Neuronal stem cell (in vitro differentiated cells): ENCODE measurements at regions not wholly inside any gene's neighbourhood (a gene's known extent, or its start where the extent isn't known, plus 50 kb on each side); places are given as distances from the start of the nearest gene placed in this dataset.
A peak's percentile ranks its signal among the peaks of the same experiment; 100 is the strongest.

Source experiments
- DNase-seq: peaks from one replicate; pipeline ENCODE4 v3.0.0-alpha.2; 2013; ENCODE audit warnings: low spot score
- H2AFZ ChIP-seq: one replicate; pipeline ENCODE4 v1.6.1; 2013; ENCODE audit warnings: mild to moderate bottlenecking, low read length, inconsistent platforms
- H2AK5ac ChIP-seq: 2 replicates; pipeline ENCODE4 v1.6.1; 2013; ENCODE audit warnings: low read depth, mild to moderate bottlenecking, inconsistent platforms, low read length, moderate library complexity, mixed read lengths
- H2BK120ac ChIP-seq: 2 replicates; pipeline ENCODE4 v1.6.1; 2013; ENCODE audit warnings: low read depth, mild to moderate bottlenecking, inconsistent platforms, low read length, moderate library complexity, mixed read lengths
- H2BK12ac ChIP-seq: one replicate; pipeline ENCODE4 v1.6.1; 2013; ENCODE audit warnings: low read length, inconsistent platforms
- H2BK15ac ChIP-seq: 2 replicates; pipeline ENCODE4 v1.6.1; 2013; ENCODE audit warnings: mild to moderate bottlenecking, low read length, inconsistent platforms, mixed read lengths
- H2BK5ac ChIP-seq: one replicate; pipeline ENCODE4 v1.6.1; 2013; ENCODE audit warnings: inconsistent platforms, mild to moderate bottlenecking, low read length, moderate library complexity
- H3K14ac ChIP-seq: one replicate; pipeline ENCODE4 v1.6.1; 2013; ENCODE audit warnings: low read length, inconsistent platforms
- H3K18ac ChIP-seq: 2 replicates; pipeline ENCODE4 v1.6.1; 2013; ENCODE audit warnings: low read length, inconsistent platforms
- H3K23ac ChIP-seq: 2 replicates; pipeline ENCODE4 v1.6.1; 2013; ENCODE audit warnings: low read depth, mild to moderate bottlenecking, mixed read lengths, low read length, inconsistent platforms; ENCODE audit not compliant: poor library complexity
- H3K27ac ChIP-seq: replicated peaks from 3 replicates; pipeline ENCODE4 v1.5.1; 2013; ENCODE audit warnings: low read length, inconsistent platforms
- H3K27me3 ChIP-seq, 3 experiments: 2 replicates each; pipeline ENCODE4 v1.6.1; 2013; ENCODE audit warnings: low read length in 3 of 3, mild to moderate bottlenecking in 2 of 3, inconsistent platforms in 1 of 3, low read depth in 1 of 3, mixed read lengths in 1 of 3, moderate library complexity in 1 of 3; ENCODE audit not compliant: control insufficient read depth in 3 of 3, insufficient read depth in 3 of 3
- H3K36me3 ChIP-seq, 2 donors: replicated peaks in 1 of 2; 2 replicates each; pipeline ENCODE4 v1.6.1; 2013; ENCODE audit warnings: low read length in 2 of 2; ENCODE audit not compliant: control insufficient read depth in 2 of 2, insufficient read depth in 2 of 2
- H3K4ac ChIP-seq: 2 replicates; pipeline ENCODE4 v1.6.1; 2013; ENCODE audit warnings: inconsistent platforms, mild to moderate bottlenecking, low read length, moderate library complexity
- H3K4me1 ChIP-seq, 2 donors: 1 replicate in 1 of 2; 2 replicates in 1 of 2; pipeline ENCODE4 v1.6.1; 2013; ENCODE audit warnings: low read length in 2 of 2, low read depth in 1 of 2; ENCODE audit not compliant: control insufficient read depth in 2 of 2, insufficient read depth in 1 of 2
- H3K4me2 ChIP-seq: one replicate; pipeline ENCODE4 v1.6.1; 2013; ENCODE audit warnings: mild to moderate bottlenecking, low read length, inconsistent platforms; ENCODE audit not compliant: insufficient read depth, poor library complexity, severe bottlenecking
- H3K4me3 ChIP-seq, 2 donors: 2 replicates each; pipeline ENCODE4 v1.5.1; 2013; ENCODE audit warnings: low read length in 2 of 2, mild to moderate bottlenecking in 2 of 2, inconsistent platforms in 1 of 2, moderate library complexity in 1 of 2
- H3K79me1 ChIP-seq: one replicate; pipeline ENCODE4 v1.6.1; 2013; ENCODE audit warnings: low read depth, mild to moderate bottlenecking, inconsistent platforms, low read length, moderate library complexity
- H3K9ac ChIP-seq: one replicate; pipeline ENCODE4 v1.6.1; 2013; ENCODE audit warnings: mild to moderate bottlenecking, low read depth, low read length, inconsistent platforms; ENCODE audit not compliant: poor library complexity
- H3K9me3 ChIP-seq, 2 donors: replicated peaks in 1 of 2; 2 replicates each; pipeline versions ENCODE3 to v1.6.1; 2013; ENCODE audit warnings: low read length in 2 of 2, mild to moderate bottlenecking in 2 of 2, inconsistent platforms in 1 of 2, low read depth in 1 of 2, mixed read lengths in 1 of 2, moderate library complexity in 1 of 2; ENCODE audit not compliant: control insufficient read depth in 2 of 2, insufficient read depth in 1 of 2
- H4K8ac ChIP-seq: one replicate; pipeline ENCODE4 v1.6.1; 2013; ENCODE audit warnings: low read depth, mild to moderate bottlenecking, inconsistent platforms, low read length, moderate library complexity
- H4K91ac ChIP-seq: one replicate; pipeline ENCODE4 v1.6.1; 2013; ENCODE audit warnings: low read length, low read depth, mild to moderate bottlenecking, inconsistent platforms; ENCODE audit not compliant: poor library complexity
- WGBS, 2 donors: extraction: QIAGEN DNeasy Blood & Tissue Kit; methylation state at CpG; one replicate each; pipeline ENCODE4 v1.1.7; 2013; ENCODE audit warnings: missing lambda C conversion rate in 2 of 2, mixed read lengths in 1 of 2; ENCODE audit not compliant: insufficient read length in 2 of 2, insufficient replicate concordance in 1 of 2; ENCODE audit errors: extremely low coverage in 2 of 2; 5-methylcytosine and 5-hydroxymethylcytosine counted together

DNA sequence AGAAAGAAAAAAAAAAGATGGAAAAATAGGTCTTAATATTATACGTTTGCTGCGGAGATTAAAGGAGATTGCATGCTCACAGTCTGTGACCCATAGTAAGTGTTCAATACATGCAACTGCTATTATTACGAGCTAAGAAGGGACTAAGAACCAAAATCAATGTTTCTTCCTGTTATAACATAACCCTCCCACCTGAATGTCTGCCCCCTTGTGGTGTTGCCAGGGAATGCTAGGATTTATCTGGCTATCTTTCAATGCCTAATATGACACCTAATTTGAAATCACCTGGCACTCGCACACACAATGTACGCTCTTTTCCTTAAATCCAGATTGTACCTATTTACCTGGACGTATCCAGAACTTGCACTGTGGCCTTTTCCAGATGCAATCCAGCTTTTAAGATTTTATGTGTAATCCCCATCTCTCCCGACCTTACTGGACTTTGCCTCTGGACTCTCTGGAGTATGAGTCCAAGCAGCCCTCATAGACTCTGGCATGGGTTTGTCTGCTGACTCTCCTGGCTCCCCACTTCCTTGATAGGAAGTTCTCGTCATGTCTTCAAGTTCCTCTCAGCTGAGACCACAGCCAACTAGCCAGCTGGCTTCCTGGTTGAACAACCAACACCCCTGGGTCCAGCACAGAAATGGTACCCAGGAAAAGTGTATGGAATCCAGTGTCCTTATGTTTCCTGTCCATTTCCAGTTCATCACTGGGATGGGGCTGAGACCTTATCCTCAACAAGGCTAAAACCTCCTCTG is 151.5 kb downstream of the CCDC34 start:
- Histone ChIP-seq H3K4me3 (no peak overlapping the region), H2BK12ac (no peak overlapping the region), H3K27me3 (no peaks in the 10 kb centered on the region), H3K9me3 (no peaks in the 10 kb centered on the region), H2BK5ac (no peak overlapping the region), H3K9ac (no peak overlapping the region), H3K23ac (no peak overlapping the region), H2AK5ac (no peak overlapping the region), H2AFZ (no peak overlapping the region), H3K4me2 (no peak overlapping the region), H3K27ac (no peak overlapping the region), H3K79me1 (no peaks in the 10 kb centered on the region), H2BK15ac (no peak overlapping the region), H3K4ac (no peak overlapping the region), H3K18ac (no peak overlapping the region), H4K91ac (no peak overlapping the region), H3K4me1 (peaks cover 8 to 10% of the 10 kb centered on the region in 2 donors), H2BK120ac (peak overlapping the region; percentile 12), H4K8ac (no peak overlapping the region), H3K14ac (no peak overlapping the region), H3K36me3 (no peaks in the 10 kb centered on the region)
- DNase-seq, result no peak
- no CpG with 5 or more reads among the region's 8 CpGs for WGBS, 2 donors

DNA sequence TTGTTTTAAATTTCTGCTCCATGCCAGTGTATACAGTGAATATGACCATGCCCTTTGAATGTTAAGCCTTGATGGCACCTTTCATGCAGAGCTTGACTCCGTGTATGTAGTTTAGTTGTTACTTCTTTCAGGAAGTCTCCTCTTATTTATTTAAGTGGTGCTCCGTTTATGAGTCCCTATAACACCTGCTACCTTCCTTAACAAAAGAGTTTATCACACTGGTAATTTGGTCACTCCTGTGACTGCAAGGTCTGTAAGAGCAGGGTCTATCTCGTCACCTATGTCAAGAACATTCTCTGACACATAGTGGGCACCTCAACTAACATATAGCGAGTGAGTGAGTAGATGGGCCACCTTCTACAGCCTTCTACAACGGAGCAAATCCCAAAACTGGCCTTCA is 152.5 kb downstream of the CCDC34 start:
- no peak overlapping the region for H4K8ac ChIP-seq
- H3K4me2 ChIP-seq, result no peak overlapping the region
- no peak overlapping the region for H2AK5ac ChIP-seq
- no peaks in the 10 kb centered on the region for H3K27me3 ChIP-seq
- H3K14ac ChIP-seq, result no peak overlapping the region
- no peak overlapping the region for H3K4ac ChIP-seq
- no peak overlapping the region for H3K23ac ChIP-seq
- H3K4me3 ChIP-seq, result no peak overlapping the region
- H3K9ac ChIP-seq, result no peak overlapping the region
- DNase-seq, result no peak
- no peak overlapping the region for H2BK120ac ChIP-seq
- no peak overlapping the region for H2BK12ac ChIP-seq
- peaks cover under 1 to 5% of the 10 kb centered on the region in 2 donors for H3K4me1 ChIP-seq
- no peak overlapping the region for H3K27ac ChIP-seq
- H2BK15ac ChIP-seq, result no peak overlapping the region
- no peaks in the 10 kb centered on the region for H3K9me3 ChIP-seq
- no peak overlapping the region for H2BK5ac ChIP-seq
- H3K18ac ChIP-seq, result no peak overlapping the region
- no peaks in the 10 kb centered on the region for H3K79me1 ChIP-seq
- no peaks in the 10 kb centered on the region for H3K36me3 ChIP-seq
- no peak overlapping the region for H2AFZ ChIP-seq
- no peak overlapping the region for H4K91ac ChIP-seq
- WGBS, 2 donors, result no CpG with 5 or more reads among the region's 5 CpGs

DNA sequence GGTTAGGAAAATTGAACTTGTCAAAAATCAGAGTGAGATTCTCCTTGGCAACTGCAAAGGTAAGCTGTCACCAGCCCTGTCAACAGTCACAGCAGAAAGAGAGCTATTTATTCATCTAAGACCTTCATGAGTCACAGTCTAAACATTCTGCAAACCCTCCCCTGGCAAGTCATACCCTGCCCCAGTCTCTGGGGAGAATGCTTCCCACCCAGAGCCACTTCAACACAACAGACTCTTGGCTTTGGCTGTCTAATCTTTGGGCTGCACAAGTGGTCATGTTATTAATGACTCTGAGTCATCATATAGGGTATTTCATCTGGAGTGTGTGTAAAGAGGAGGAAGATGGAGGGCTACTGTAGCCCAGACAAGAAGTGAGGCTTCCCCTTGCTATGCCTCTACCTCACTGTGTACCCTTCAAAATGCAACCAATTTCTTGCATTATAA is 153.4 kb downstream of the CCDC34 start:
- H2BK15ac ChIP-seq, result no peak overlapping the region
- H2BK120ac ChIP-seq, result no peak overlapping the region
- no peak overlapping the region for H3K23ac ChIP-seq
- no peak overlapping the region for H2AFZ ChIP-seq
- H3K4me2 ChIP-seq, result no peak overlapping the region
- no peak overlapping the region for H2BK5ac ChIP-seq
- no peak for DNase-seq
- H3K4ac ChIP-seq, result no peak overlapping the region
- H3K36me3 ChIP-seq, result no peaks in the 10 kb centered on the region
- no peaks in the 10 kb centered on the region for H3K27me3 ChIP-seq
- H3K27ac ChIP-seq, result no peak overlapping the region
- H3K9me3 ChIP-seq, result no peaks in the 10 kb centered on the region
- H3K4me3 ChIP-seq, result no peak overlapping the region
- peaks cover 0 to 3% of the 10 kb centered on the region in 2 donors for H3K4me1 ChIP-seq
- no peak overlapping the region for H3K18ac ChIP-seq
- H3K14ac ChIP-seq, result no peak overlapping the region
- H3K9ac ChIP-seq, result no peak overlapping the region
- H2AK5ac ChIP-seq, result no peak overlapping the region
- no peaks in the 10 kb centered on the region for H3K79me1 ChIP-seq
- no peak overlapping the region for H2BK12ac ChIP-seq
- H4K8ac ChIP-seq, result no peak overlapping the region
- no peak overlapping the region for H4K91ac ChIP-seq

DNA sequence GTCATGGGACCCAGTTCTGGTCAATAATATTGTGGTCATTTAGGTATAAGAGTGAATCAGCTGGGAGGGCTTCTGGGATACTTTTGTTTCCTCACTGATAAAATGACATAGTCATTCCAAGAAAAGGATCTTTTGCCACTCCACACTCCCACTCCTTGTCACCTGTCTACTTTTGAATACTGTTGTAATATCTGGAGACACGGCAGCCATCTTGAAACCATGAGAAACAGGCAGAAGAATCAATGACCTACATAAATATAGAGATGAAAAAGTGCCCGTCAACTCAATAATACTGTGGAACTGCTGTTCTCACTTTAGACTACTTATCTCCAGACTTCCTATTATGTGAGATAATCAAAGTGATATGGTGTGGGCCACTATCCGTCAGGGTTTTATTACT is 154.2 kb downstream of the CCDC34 start:
- H3K4ac ChIP-seq, result no peak overlapping the region
- no peak overlapping the region for H2BK15ac ChIP-seq
- H3K79me1 ChIP-seq, result no peaks in the 10 kb centered on the region
- no peaks in the 10 kb centered on the region for H3K9me3 ChIP-seq
- H3K27me3 ChIP-seq, result no peaks in the 10 kb centered on the region
- no peak overlapping the region for H3K27ac ChIP-seq
- H3K9ac ChIP-seq, result no peak overlapping the region
- no peak overlapping the region for H3K18ac ChIP-seq
- H2BK120ac ChIP-seq, result no peak overlapping the region
- no peak overlapping the region for H3K23ac ChIP-seq
- H4K8ac ChIP-seq, result no peak overlapping the region
- no peak for DNase-seq
- H2AK5ac ChIP-seq, result no peak overlapping the region
- no CpG with 5 or more reads among the region's 3 CpGs for WGBS, 2 donors
- no peak overlapping the region for H3K4me2 ChIP-seq
- no peak overlapping the region for H4K91ac ChIP-seq
- H2AFZ ChIP-seq, result no peak overlapping the region
- no peak overlapping the region for H2BK5ac ChIP-seq
- no peak overlapping the region for H3K14ac ChIP-seq
- H3K4me3 ChIP-seq, result no peak overlapping the region
- peaks cover 0 to 3% of the 10 kb centered on the region in 2 donors for H3K4me1 ChIP-seq
- H2BK12ac ChIP-seq, result no peak overlapping the region
- no peaks in the 10 kb centered on the region for H3K36me3 ChIP-seq
